GM18868 (cell line): ENCODE measurements at regions not wholly inside any gene's neighbourhood (a gene's known extent, or its start where the extent isn't known, plus 50 kb on each side); places are given as distances from the start of the nearest gene placed in this dataset.
A peak's percentile ranks its signal among the peaks of the same experiment; 100 is the strongest.
"Not testable (repeated sequence)": the region's sequence is repeated elsewhere in the genome, so short reads cannot be mapped to it uniquely, and the experiment has no call there.

Source experiments
- ATAC-seq: cut with Tn5 transposase; IDR thresholded peaks from one replicate; pipeline ENCODE4 v1.9.1; 2021; ENCODE audit warnings: mild to moderate bottlenecking, moderate library complexity; ENCODE audit not compliant: unreplicated experiment

GRCh38 chr6:57708061-57708460 is 390.6 kb downstream of the PRIM2 start:
- not testable (repeated sequence) for ATAC-seq

GRCh38 chr6:57722546-57722945 is 405.1 kb downstream of the PRIM2 start:
- peak; percentile 60 for ATAC-seq

- not testable (repeated sequence) for ATAC-seq
Measured at GRCh38 chr6:57723815-57724401, 406.5 kb downstream of the PRIM2 start.

- not testable (repeated sequence) for ATAC-seq
Measured at GRCh38 chr6:57729407-57729806, 412.0 kb downstream of the PRIM2 start.

GRCh38 chr6:57730726-57731125 is 413.3 kb downstream of the PRIM2 start:
- ATAC-seq = not testable (repeated sequence)

- not testable (repeated sequence) for ATAC-seq
Measured at GRCh38 chr6:57747716-57748115, 430.3 kb downstream of the PRIM2 start.

GRCh38 chr6:57759850-57760249 is 442.4 kb downstream of the PRIM2 start:
- not testable (repeated sequence) for ATAC-seq

- not testable (repeated sequence) for ATAC-seq
Measured at GRCh38 chr6:57792720-57793397, 475.4 kb downstream of the PRIM2 start.

- ATAC-seq = not testable (repeated sequence)
Measured at GRCh38 chr6:57793398-57793762, 475.9 kb downstream of the PRIM2 start.

- ATAC-seq = not testable (repeated sequence)
Measured at GRCh38 chr6:57799703-57800479, 482.5 kb downstream of the PRIM2 start.

GRCh38 chr6:57808581-57808980 is 491.2 kb downstream of the PRIM2 start:
- ATAC-seq = not testable (repeated sequence)

- ATAC-seq = not testable (repeated sequence)
Measured at GRCh38 chr6:57809454-57809853, 492.0 kb downstream of the PRIM2 start.

- peak; percentile 43 for ATAC-seq
Measured at GRCh38 chr6:57813271-57814075, 496.0 kb downstream of the PRIM2 start.

GRCh38 chr6:57815826-57816225 is 498.4 kb downstream of the PRIM2 start:
- ATAC-seq = not testable (repeated sequence)

GRCh38 chr6:57821325-57821724 is 503.9 kb downstream of the PRIM2 start:
- ATAC-seq = not testable (repeated sequence)

- not testable (repeated sequence) for ATAC-seq
Measured at GRCh38 chr6:57822448-57822847, 505.0 kb downstream of the PRIM2 start.

GRCh38 chr6:57822896-57823358 is 505.5 kb downstream of the PRIM2 start:
- no peak for ATAC-seq

GRCh38 chr6:57837622-57838209 is 520.3 kb downstream of the PRIM2 start:
- not testable (repeated sequence) for ATAC-seq

- not testable (repeated sequence) for ATAC-seq
Measured at GRCh38 chr6:57841551-57841950, 524.1 kb downstream of the PRIM2 start.

GRCh38 chr6:57853745-57854407 is 536.4 kb downstream of the PRIM2 start:
- ATAC-seq = not testable (repeated sequence)
